Psoas muscle (tissue), 7 donors: ENCODE measurements at regions not wholly inside any gene's neighbourhood (a gene's known extent, or its start where the extent isn't known, plus 50 kb on each side); places are given as distances from the start of the nearest gene placed in this dataset.

Experiments
- ATAC-seq, 4 donors: fragments of 200-7000 bp; cut with Tn5 transposase; one replicate each; pipeline ENCODE4 v1.9.1; 2020; ENCODE audit warnings: moderate library complexity in 3 of 4, mild to moderate bottlenecking in 2 of 4
- DNase-seq, 2 donors: peaks; one replicate each; pipeline ENCODE4 v3.0.0-alpha.2; 2020
- H3K27ac ChIP-seq: fragments of 200-600 bp; one replicate; pipeline ENCODE4 v1.8.0; 2022
- H3K27me3 ChIP-seq, 3 donors: fragments of 200-600 bp in 1 of 3; one replicate each; pipeline versions ENCODE4 v1.6.1 to v1.8.0; 2013 to 2022; ENCODE audit warnings: low read length in 2 of 3, mild to moderate bottlenecking in 2 of 3, moderate library complexity in 1 of 3; ENCODE audit not compliant: insufficient read depth in 3 of 3
- H3K36me3 ChIP-seq, 2 donors: fragments of 200-600 bp in 1 of 2; one replicate each; pipeline versions ENCODE4 v1.6.1 to v1.8.0; 2013 to 2022; ENCODE audit warnings: low read depth in 1 of 2, mild to moderate bottlenecking in 1 of 2, moderate library complexity in 1 of 2; ENCODE audit not compliant: insufficient read depth in 1 of 2
- H3K4me1 ChIP-seq: fragments of 200-600 bp; one replicate; pipeline ENCODE4 v1.8.0; 2022
- H3K4me3 ChIP-seq: fragments of 200-600 bp; one replicate; pipeline ENCODE4 v1.8.0; 2022; ENCODE audit warnings: mild to moderate bottlenecking
- H3K9me3 ChIP-seq: fragments of 200-600 bp; one replicate; pipeline ENCODE4 v1.8.0; 2022
- CTCF ChIP-seq: fragments of 200-600 bp; IDR thresholded peaks from one replicate; pipeline ENCODE4 v1.8.0; 2022; ENCODE audit warnings: antibody characterized with exemption
- WGBS, 3 donors: extraction: QIAGEN DNeasy Blood & Tissue Kit; methylation state at CpG; one replicate each; pipeline versions ENCODE4 v1.1.6 to v1.1.7; 2013; 5-methylcytosine and 5-hydroxymethylcytosine counted together
- intact Hi-C, 2 donors: fragments of 100-400 bp; cut with DNase I; formaldehyde crosslinking; loops; one replicate each; pipeline versions ENCODE4 v1.11.0 to v1.14.2; 2022
- donor health status: healthy with polysubstance abuse.
- donor health status: DM: no; HTN: no; CAD: no; lungs with moderate emphysema.
- donor health status: Bipolar disorder and iron deficiency.
- donor health status: healthy.
- donor health status: DM: yes; HTN: yes; CAD: no.
- donor health status: DM: no; HTN: no; CAD: no.
- donor health status: DM: yes; HTN: yes; CAD: no.

GRCh38 chr12:75900781-75901254, 130.8 kb downstream of the PHLDA1 start:
- TF ChIP-seq CTCF, result no peak
- Histone ChIP-seq H3K9me3 (no peaks in the 10 kb centered on the region), H3K27ac (no peak overlapping the region), H3K36me3 (no peaks in the 10 kb centered on the region), H3K4me3 (no peak overlapping the region), H3K27me3 (no peaks in the 10 kb centered on the region), H3K4me1 (no peaks in the 10 kb centered on the region)
- ATAC-seq (no peak), DNase-seq (no peak)
- intact Hi-C loops, result no loop called here
- 67 to 76% (median 76%) methylated on average over 11 of the region's 11 CpGs for WGBS, 3 donors

- WGBS, 3 donors, result 76 to 77% (median 77%) methylated on average over 5 of the region's 5 CpGs
- Histone ChIP-seq H3K4me1 (no peaks in the 10 kb centered on the region), H3K36me3 (no peaks in the 10 kb centered on the region), H3K9me3 (no peaks in the 10 kb centered on the region), H3K27ac (no peak overlapping the region), H3K4me3 (no peak overlapping the region), H3K27me3 (no peaks in the 10 kb centered on the region)
- no peak for DNase-seq
- intact Hi-C loops, result no loop called here
- ATAC-seq, result no peak
- TF ChIP-seq CTCF, result no peak
These were observed 131.3 kb downstream of the PHLDA1 start for GRCh38 chr12:75900226-75900625.

- no peaks in the 10 kb centered on the region for H3K4me1 ChIP-seq
- intact Hi-C loops, result no loop called here
- DNase-seq (no peak), ATAC-seq (no peak)
- no peak overlapping the region for H3K4me3 ChIP-seq
- no peaks in the 10 kb centered on the region for H3K27me3 ChIP-seq
- no peaks in the 10 kb centered on the region for H3K36me3 ChIP-seq
- no peak overlapping the region for H3K27ac ChIP-seq
- TF ChIP-seq CTCF, result no peak
- no peaks in the 10 kb centered on the region for H3K9me3 ChIP-seq
- 88 to 94% (median 90%) methylated on average over 4 of the region's 4 CpGs for WGBS, 3 donors
These were observed 136.4 kb downstream of the PHLDA1 start for GRCh38 chr12:75894965-75895754.

- no peak for DNase-seq
- no peak for ATAC-seq
- H3K27ac ChIP-seq, result no peak overlapping the region
- no peaks in the 10 kb centered on the region for H3K27me3 ChIP-seq
- no peak overlapping the region for H3K4me3 ChIP-seq
- no peaks in the 10 kb centered on the region for H3K9me3 ChIP-seq
- intact Hi-C loops, result no loop called here
- no peak for TF ChIP-seq CTCF
- 96 to 98% (median 97%) methylated on average over 3 of the region's 3 CpGs for WGBS, 3 donors
- H3K4me1 ChIP-seq, result no peaks in the 10 kb centered on the region
- no peaks in the 10 kb centered on the region for H3K36me3 ChIP-seq
These were observed 137.8 kb downstream of the PHLDA1 start for GRCh38 chr12:75893765-75894164.
